ENCODE measurements at regions not wholly inside any gene's neighbourhood (a gene's known extent, or its start where the extent isn't known, plus 50 kb on each side); places are given as distances from the start of the nearest gene placed in this dataset.

- DNase-seq = no peak
These were observed 500.7 kb downstream of the GRIN2A start for GRCh38 chr16:9681508-9681907.

- DNase-seq = no peak
These were observed 499.9 kb downstream of the GRIN2A start for GRCh38 chr16:9682320-9682719.

GRCh38 chr16:9683677-9684076 is 498.6 kb downstream of the GRIN2A start:
- no peak for DNase-seq

GRCh38 chr16:9687737-9688319 is 494.4 kb downstream of the GRIN2A start:
- no peak for DNase-seq

GRCh38 chr16:9689597-9689996 is 492.6 kb downstream of the GRIN2A start:
- no peak for DNase-seq

GRCh38 chr16:9695152-9695551 is 487.1 kb downstream of the GRIN2A start:
- no peak for DNase-seq
